Trophoblast cell (in vitro differentiated cells and primary cell): ENCODE measurements at regions not wholly inside any gene's neighbourhood (a gene's known extent, or its start where the extent isn't known, plus 50 kb on each side); places are given as distances from the start of the nearest gene placed in this dataset.

Experiments used
- DNase-seq, 2 donors: peaks; one replicate each; pipeline ENCODE4 v3.0.0-alpha.2; 2016
- H2AFZ ChIP-seq: 2 replicates; pipeline ENCODE4 v1.6.1; 2013; ENCODE audit warnings: low read length, moderate library complexity, mild to moderate bottlenecking; ENCODE audit not compliant: insufficient read depth, poor library complexity
- H2AK5ac ChIP-seq: 2 replicates; pipeline ENCODE4 v1.6.1; 2013; ENCODE audit warnings: mild to moderate bottlenecking, low read length
- H2BK120ac ChIP-seq: 2 replicates; pipeline ENCODE4 v1.6.1; 2013; ENCODE audit warnings: low read length, mild to moderate bottlenecking, moderate library complexity; ENCODE audit not compliant: insufficient read depth, poor library complexity
- H2BK12ac ChIP-seq: 2 replicates; pipeline ENCODE4 v1.6.1; 2013; ENCODE audit warnings: mild to moderate bottlenecking, low read length, moderate library complexity
- H2BK5ac ChIP-seq: 2 replicates; pipeline ENCODE4 v1.6.1; 2013; ENCODE audit warnings: low read length, low read depth, moderate library complexity, mild to moderate bottlenecking; ENCODE audit not compliant: poor library complexity
- H3K14ac ChIP-seq: 2 replicates; pipeline ENCODE4 v1.6.1; 2013; ENCODE audit warnings: mild to moderate bottlenecking, low read length
- H3K18ac ChIP-seq: 2 replicates; pipeline ENCODE4 v1.6.1; 2013; ENCODE audit warnings: mild to moderate bottlenecking, low read length
- H3K23ac ChIP-seq: 2 replicates; pipeline ENCODE4 v1.6.1; 2013; ENCODE audit warnings: low read length
- H3K27ac ChIP-seq: 2 replicates; pipeline ENCODE4 v1.5.1; 2013; ENCODE audit warnings: low read depth, mild to moderate bottlenecking, inconsistent platforms, low read length, moderate library complexity
- H3K27me3 ChIP-seq: 2 replicates; pipeline ENCODE4 v1.6.1; 2013; ENCODE audit warnings: inconsistent platforms, mild to moderate bottlenecking, low read length, moderate library complexity; ENCODE audit not compliant: insufficient read depth
- H3K36me3 ChIP-seq, 2 experiments: 1 replicate in 1 of 2; 2 replicates in 1 of 2; pipeline ENCODE4 v1.6.1; 2013; ENCODE audit warnings: low read length in 2 of 2, mild to moderate bottlenecking in 2 of 2, moderate library complexity in 1 of 2; ENCODE audit not compliant: insufficient read depth in 2 of 2, control insufficient read depth in 1 of 2
- H3K4ac ChIP-seq: 2 replicates; pipeline ENCODE4 v1.6.1; 2013; ENCODE audit warnings: low read depth, mild to moderate bottlenecking, low read length, moderate library complexity
- H3K4me1 ChIP-seq, 2 experiments: 1 replicate in 1 of 2; 2 replicates in 1 of 2; pipeline ENCODE4 v1.6.1; 2013; ENCODE audit warnings: low read length in 2 of 2, mild to moderate bottlenecking in 2 of 2, moderate library complexity in 1 of 2; ENCODE audit not compliant: insufficient read depth in 2 of 2, control insufficient read depth in 1 of 2
- H3K4me2 ChIP-seq: 2 replicates; pipeline ENCODE4 v1.6.1; 2013; ENCODE audit warnings: inconsistent platforms, mild to moderate bottlenecking, low read length, moderate library complexity
- H3K4me3 ChIP-seq: 2 replicates; pipeline ENCODE4 v1.5.1; 2013; ENCODE audit warnings: mild to moderate bottlenecking, low read depth, low read length, inconsistent platforms
- H3K79me1 ChIP-seq: one replicate; pipeline ENCODE4 v1.6.1; 2013; ENCODE audit warnings: low read length
- H3K79me2 ChIP-seq: 2 replicates; pipeline ENCODE4 v1.6.1; 2013; ENCODE audit warnings: low read length, mild to moderate bottlenecking; ENCODE audit not compliant: control insufficient read depth, insufficient read depth, poor library complexity
- H3K9ac ChIP-seq: 2 replicates; pipeline ENCODE4 v1.6.1; 2013; ENCODE audit warnings: mild to moderate bottlenecking, low read length
- H3K9me3 ChIP-seq: 2 replicates; pipeline ENCODE4 v1.6.1; 2013; ENCODE audit warnings: low read depth, mild to moderate bottlenecking, control low read depth, inconsistent platforms, low read length; ENCODE audit not compliant: insufficient read depth
- H4K12ac ChIP-seq: 2 replicates; pipeline ENCODE4 v1.6.1; 2013; ENCODE audit warnings: low read depth, mild to moderate bottlenecking, low read length, moderate library complexity
- H4K8ac ChIP-seq: 2 replicates; pipeline ENCODE4 v1.6.1; 2013; ENCODE audit warnings: low read depth, mild to moderate bottlenecking, low read length, moderate library complexity
- H4K91ac ChIP-seq: one replicate; pipeline ENCODE4 v1.6.1; 2013; ENCODE audit warnings: low read depth, mild to moderate bottlenecking, low read length, moderate library complexity
- WGBS: extraction: QIAGEN DNeasy Blood & Tissue Kit; methylation state at CpG from one replicate; pipeline ENCODE4 v1.1.7; 2013; ENCODE audit warnings: missing lambda C conversion rate; ENCODE audit not compliant: insufficient read length, insufficient coverage; ENCODE audit errors: extremely low coverage; 5-methylcytosine and 5-hydroxymethylcytosine counted together

GRCh38 chr1:190849346-190849745 is 371.7 kb upstream of the BRINP3 start:
- Histone ChIP-seq H2AFZ (no peak overlapping the region), H2BK12ac (no peak overlapping the region), H3K14ac (no peak overlapping the region), H3K4me1 (no peaks in the 10 kb centered on the region), H4K91ac (no peak overlapping the region), H4K8ac (no peak overlapping the region), H3K27me3 (no peaks in the 10 kb centered on the region), H3K79me1 (no peaks in the 10 kb centered on the region), H3K27ac (no peak overlapping the region), H3K4ac (no peak overlapping the region), H3K4me2 (no peak overlapping the region), H3K79me2 (no peaks in the 10 kb centered on the region), H2BK120ac (no peak overlapping the region), H2BK5ac (no peak overlapping the region), H3K4me3 (no peak overlapping the region), H3K9ac (no peak overlapping the region), H4K12ac (no peak overlapping the region), H3K36me3 (no peaks in the 10 kb centered on the region), H3K18ac (no peak overlapping the region), H3K23ac (no peak overlapping the region), H2AK5ac (no peak overlapping the region), H3K9me3 (no peaks in the 10 kb centered on the region)
- WGBS, result no CpG with 5 or more reads among the region's 4 CpGs
- no peak for DNase-seq

- H3K4me2 ChIP-seq, result no peak overlapping the region
- no peak overlapping the region for H2BK5ac ChIP-seq
- H2BK12ac ChIP-seq, result no peak overlapping the region
- no CpG with 5 or more reads among the region's 2 CpGs for WGBS
- no peaks in the 10 kb centered on the region for H3K79me1 ChIP-seq
- no peak for DNase-seq
- no peaks in the 10 kb centered on the region for H3K27me3 ChIP-seq
- no peak overlapping the region for H2AFZ ChIP-seq
- no peaks in the 10 kb centered on the region for H3K36me3 ChIP-seq
- no peak overlapping the region for H3K4me3 ChIP-seq
- no peak overlapping the region for H3K18ac ChIP-seq
- no peak overlapping the region for H4K12ac ChIP-seq
- no peak overlapping the region for H3K23ac ChIP-seq
- H3K9ac ChIP-seq, result no peak overlapping the region
- no peaks in the 10 kb centered on the region for H3K9me3 ChIP-seq
- H3K14ac ChIP-seq, result no peak overlapping the region
- H3K79me2 ChIP-seq, result no peaks in the 10 kb centered on the region
- no peak overlapping the region for H2AK5ac ChIP-seq
- H3K27ac ChIP-seq, result no peak overlapping the region
- H3K4me1 ChIP-seq, result no peaks in the 10 kb centered on the region
- H3K4ac ChIP-seq, result no peak overlapping the region
- H4K91ac ChIP-seq, result no peak overlapping the region
- H2BK120ac ChIP-seq, result no peak overlapping the region
- no peak overlapping the region for H4K8ac ChIP-seq
These were observed 374.9 kb upstream of the BRINP3 start for GRCh38 chr1:190852611-190853010.

GRCh38 chr1:190858140-190858539 is 380.5 kb upstream of the BRINP3 start:
- H3K79me2 ChIP-seq, result no peaks in the 10 kb centered on the region
- no peak overlapping the region for H3K4me3 ChIP-seq
- no peak overlapping the region for H2AK5ac ChIP-seq
- no peak overlapping the region for H3K9ac ChIP-seq
- H3K14ac ChIP-seq, result no peak overlapping the region
- H3K4ac ChIP-seq, result no peak overlapping the region
- no peaks in the 10 kb centered on the region for H3K9me3 ChIP-seq
- no peaks in the 10 kb centered on the region for H3K79me1 ChIP-seq
- no peaks in the 10 kb centered on the region for H3K36me3 ChIP-seq
- no peak overlapping the region for H2BK12ac ChIP-seq
- H3K23ac ChIP-seq, result no peak overlapping the region
- H3K27me3 ChIP-seq, result no peaks in the 10 kb centered on the region
- no peak overlapping the region for H3K18ac ChIP-seq
- no peak overlapping the region for H4K8ac ChIP-seq
- H2AFZ ChIP-seq, result no peak overlapping the region
- H3K4me1 ChIP-seq, result no peaks in the 10 kb centered on the region
- no peak overlapping the region for H2BK5ac ChIP-seq
- H4K12ac ChIP-seq, result no peak overlapping the region
- no peak for DNase-seq
- H4K91ac ChIP-seq, result no peak overlapping the region
- no CpG with 5 or more reads among the region's 2 CpGs for WGBS
- H3K4me2 ChIP-seq, result no peak overlapping the region
- H3K27ac ChIP-seq, result no peak overlapping the region
- H2BK120ac ChIP-seq, result no peak overlapping the region

- no peak overlapping the region for H2BK5ac ChIP-seq
- no peak overlapping the region for H4K91ac ChIP-seq
- H3K79me2 ChIP-seq, result no peaks in the 10 kb centered on the region
- no peak overlapping the region for H2BK12ac ChIP-seq
- H3K9me3 ChIP-seq, result no peaks in the 10 kb centered on the region
- no peak overlapping the region for H2AK5ac ChIP-seq
- WGBS, result no CpG with 5 or more reads among the region's 3 CpGs
- H3K79me1 ChIP-seq, result no peaks in the 10 kb centered on the region
- H2AFZ ChIP-seq, result no peak overlapping the region
- H3K27ac ChIP-seq, result no peak overlapping the region
- H4K12ac ChIP-seq, result no peak overlapping the region
- H3K27me3 ChIP-seq, result no peaks in the 10 kb centered on the region
- no peak overlapping the region for H3K9ac ChIP-seq
- no peaks in the 10 kb centered on the region for H3K4me1 ChIP-seq
- H2BK120ac ChIP-seq, result no peak overlapping the region
- no peak for DNase-seq
- no peak overlapping the region for H3K4me2 ChIP-seq
- no peaks in the 10 kb centered on the region for H3K36me3 ChIP-seq
- no peak overlapping the region for H3K4me3 ChIP-seq
- H3K18ac ChIP-seq, result no peak overlapping the region
- no peak overlapping the region for H4K8ac ChIP-seq
- H3K4ac ChIP-seq, result no peak overlapping the region
- no peak overlapping the region for H3K23ac ChIP-seq
- H3K14ac ChIP-seq, result no peak overlapping the region
These were observed 386.5 kb upstream of the BRINP3 start for GRCh38 chr1:190864013-190864641.
